OCI-LY7 (cell line): ENCODE measurements at regions not wholly inside any gene's neighbourhood (a gene's known extent, or its start where the extent isn't known, plus 50 kb on each side); places are given as distances from the start of the nearest gene placed in this dataset.

Source experiments
- EZH2phosphoT487 ChIP-seq: fragments of 200-600 bp; sonication (generic); IDR thresholded peaks from 2 replicates; pipeline ENCODE4 v1.6.1; 2018; ENCODE audit warnings: low read depth, borderline replicate concordance, mild to moderate bottlenecking, mixed run types, antibody characterized with exemption, low read length, moderate library complexity, mixed read lengths
- TF ChIP-seq, protein P1 (sequence below): fragments of 200-600 bp; sonication (generic); conservative IDR thresholded peaks from 2 replicates; pipeline ENCODE4 v1.5.1; 2014; ENCODE audit warnings: mild to moderate bottlenecking, antibody characterized with exemption, low read length, moderate library complexity, mixed read lengths

DNA sequence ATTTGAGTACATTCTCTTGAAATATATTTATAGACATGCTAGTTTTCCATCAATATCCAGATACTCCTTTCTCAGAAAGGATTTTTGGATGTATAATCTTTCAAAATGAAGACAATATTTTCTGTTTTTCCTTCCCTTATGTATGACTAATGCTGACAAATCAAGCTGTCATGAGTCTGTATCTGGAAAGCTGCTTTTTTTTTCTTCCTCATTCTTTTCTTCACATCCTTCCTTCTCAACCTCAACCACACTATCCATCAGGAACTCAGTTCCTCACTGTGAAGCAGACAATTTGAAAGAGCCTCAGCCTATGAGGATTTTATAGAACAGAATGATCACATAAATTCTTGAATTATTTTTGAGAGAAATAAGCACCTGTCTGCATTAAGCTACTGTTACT, 335.9 kb upstream of the EPHA6 start:
- TF ChIP-seq, protein P1, sequence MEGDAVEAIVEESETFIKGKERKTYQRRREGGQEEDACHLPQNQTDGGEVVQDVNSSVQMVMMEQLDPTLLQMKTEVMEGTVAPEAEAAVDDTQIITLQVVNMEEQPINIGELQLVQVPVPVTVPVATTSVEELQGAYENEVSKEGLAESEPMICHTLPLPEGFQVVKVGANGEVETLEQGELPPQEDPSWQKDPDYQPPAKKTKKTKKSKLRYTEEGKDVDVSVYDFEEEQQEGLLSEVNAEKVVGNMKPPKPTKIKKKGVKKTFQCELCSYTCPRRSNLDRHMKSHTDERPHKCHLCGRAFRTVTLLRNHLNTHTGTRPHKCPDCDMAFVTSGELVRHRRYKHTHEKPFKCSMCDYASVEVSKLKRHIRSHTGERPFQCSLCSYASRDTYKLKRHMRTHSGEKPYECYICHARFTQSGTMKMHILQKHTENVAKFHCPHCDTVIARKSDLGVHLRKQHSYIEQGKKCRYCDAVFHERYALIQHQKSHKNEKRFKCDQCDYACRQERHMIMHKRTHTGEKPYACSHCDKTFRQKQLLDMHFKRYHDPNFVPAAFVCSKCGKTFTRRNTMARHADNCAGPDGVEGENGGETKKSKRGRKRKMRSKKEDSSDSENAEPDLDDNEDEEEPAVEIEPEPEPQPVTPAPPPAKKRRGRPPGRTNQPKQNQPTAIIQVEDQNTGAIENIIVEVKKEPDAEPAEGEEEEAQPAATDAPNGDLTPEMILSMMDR, result no peak
- no peak for TF ChIP-seq EZH2phosphoT487
